ENCODE measurements at regions not wholly inside any gene's neighbourhood (a gene's known extent, or its start where the extent isn't known, plus 50 kb on each side); places are given as distances from the start of the nearest gene placed in this dataset.

GRCh38 chr11:112400476-112401014 lies 139.9 kb upstream of the PLET1 start:
- no peaks in the 10 kb centered on the region for H3K9me3 ChIP-seq (ENCODE audit: control insufficient read depth, low read length)
- no peak overlapping the region for H3K27ac ChIP-seq
- H3K4me1 ChIP-seq: no peaks in the 10 kb centered on the region
- H2AFZ ChIP-seq: no peak overlapping the region
- H3K36me3 ChIP-seq (ENCODE audit: control insufficient read depth, insufficient read depth, low read length): no peaks in the 10 kb centered on the region
- no peak overlapping the region for H3K9ac ChIP-seq
- H3K79me2 ChIP-seq: no peaks in the 10 kb centered on the region
- no peak for TF ChIP-seq CTCF (IDR thresholded peaks at IDR 0.05)
- H3K27me3 ChIP-seq (ENCODE audit: control insufficient read depth, insufficient read depth, low read length): no peaks in the 10 kb centered on the region
- H3K4me2 ChIP-seq (ENCODE audit: low read length): no peak overlapping the region
- H3K4me3 ChIP-seq (ENCODE audit: low read depth, low read length): no peak overlapping the region

GRCh38 chr11:112401036-112401769 lies 140.5 kb upstream of the PLET1 start:
- Histone ChIP-seq H3K27ac (no peak overlapping the region), H3K9me3 (ENCODE audit: control insufficient read depth, low read length) (no peaks in the 10 kb centered on the region), H3K4me2 (ENCODE audit: low read length) (no peak overlapping the region), H3K27me3 (ENCODE audit: control insufficient read depth, insufficient read depth, low read length) (no peaks in the 10 kb centered on the region), H3K4me3 (ENCODE audit: low read depth, low read length) (no peak overlapping the region), H3K4me1 (no peaks in the 10 kb centered on the region), H2AFZ (no peak overlapping the region), H3K79me2 (no peaks in the 10 kb centered on the region), H3K9ac (no peak overlapping the region), H3K36me3 (ENCODE audit: control insufficient read depth, insufficient read depth, low read length) (no peaks in the 10 kb centered on the region)
- no peak for TF ChIP-seq CTCF (IDR thresholded peaks at IDR 0.05)

GRCh38 chr11:112403432-112403831 lies 142.8 kb upstream of the PLET1 start:
- H3K36me3 ChIP-seq (ENCODE audit: control insufficient read depth, insufficient read depth, low read length): no peaks in the 10 kb centered on the region
- no peak overlapping the region for H2AFZ ChIP-seq
- H3K4me3 ChIP-seq (ENCODE audit: low read depth, low read length): no peak overlapping the region
- H3K4me2 ChIP-seq (ENCODE audit: low read length): no peak overlapping the region
- no peaks in the 10 kb centered on the region for H3K4me1 ChIP-seq
- no peak overlapping the region for H3K27ac ChIP-seq
- no peaks in the 10 kb centered on the region for H3K79me2 ChIP-seq
- no peaks in the 10 kb centered on the region for H3K27me3 ChIP-seq (ENCODE audit: control insufficient read depth, insufficient read depth, low read length)
- no peaks in the 10 kb centered on the region for H3K9me3 ChIP-seq (ENCODE audit: control insufficient read depth, low read length)
- TF ChIP-seq CTCF (IDR thresholded peaks at IDR 0.05): no peak
- H3K9ac ChIP-seq: no peak overlapping the region

GRCh38 chr11:112404112-112404511 lies 143.5 kb upstream of the PLET1 start:
- Histone ChIP-seq H3K4me3 (ENCODE audit: low read depth, low read length) (no peak overlapping the region), H3K27ac (no peak overlapping the region), H3K27me3 (ENCODE audit: control insufficient read depth, insufficient read depth, low read length) (no peaks in the 10 kb centered on the region), H3K36me3 (ENCODE audit: control insufficient read depth, insufficient read depth, low read length) (no peaks in the 10 kb centered on the region), H3K79me2 (no peaks in the 10 kb centered on the region), H2AFZ (no peak overlapping the region), H3K9me3 (ENCODE audit: control insufficient read depth, low read length) (no peaks in the 10 kb centered on the region), H3K4me2 (ENCODE audit: low read length) (no peak overlapping the region), H3K4me1 (no peaks in the 10 kb centered on the region), H3K9ac (no peak overlapping the region)
- no peak for TF ChIP-seq CTCF (IDR thresholded peaks at IDR 0.05)

- Histone ChIP-seq H3K27ac (no peak overlapping the region), H3K36me3 (ENCODE audit: control insufficient read depth, insufficient read depth, low read length) (no peaks in the 10 kb centered on the region), H2AFZ (no peak overlapping the region), H3K27me3 (ENCODE audit: control insufficient read depth, insufficient read depth, low read length) (no peaks in the 10 kb centered on the region), H3K79me2 (no peaks in the 10 kb centered on the region), H3K9ac (no peak overlapping the region), H3K4me3 (ENCODE audit: low read depth, low read length) (no peak overlapping the region), H3K9me3 (ENCODE audit: control insufficient read depth, low read length) (no peaks in the 10 kb centered on the region), H3K4me2 (ENCODE audit: low read length) (no peak overlapping the region), H3K4me1 (no peaks in the 10 kb centered on the region)
- no peak for TF ChIP-seq CTCF (IDR thresholded peaks at IDR 0.05)
Observed at GRCh38 chr11:112408517-112408916, 147.9 kb upstream of the PLET1 start.
